HL-60 (cell line): ENCODE measurements at regions not wholly inside any gene's neighbourhood (a gene's known extent, or its start where the extent isn't known, plus 50 kb on each side); places are given as distances from the start of the nearest gene placed in this dataset.
"Not testable (repeated sequence)": the region's sequence is repeated elsewhere in the genome, so short reads cannot be mapped to it uniquely, and the experiment has no call there.

Experiments
- DNase-seq, 2 experiments: peaks; one replicate each; pipeline ENCODE4 v3.0.0-alpha.2; 2010 to 2020; ENCODE audit warnings: low read depth in 1 of 2, low spot score in 1 of 2
- H3K27ac ChIP-seq: fragments of 250-450 bp; sonication (Bioruptor Pico); replicated peaks from 2 replicates; pipeline ENCODE4 v1.5.1; 2020; ENCODE audit warnings: mild to moderate bottlenecking, moderate library complexity
- H3K27me3 ChIP-seq: fragments of 250-450 bp; sonication (Bioruptor Pico); 2 replicates; pipeline ENCODE4 v1.5.1; 2021; ENCODE audit warnings: mild to moderate bottlenecking, moderate library complexity; ENCODE audit not compliant: insufficient read depth, poor library complexity, severe bottlenecking
- H3K4me3 ChIP-seq: replicated peaks from 2 replicates; pipeline ENCODE4 v1.5.1; 2011; ENCODE audit warnings: mild to moderate bottlenecking, control low read depth, low read length; ENCODE audit not compliant: insufficient read depth
- CTCF ChIP-seq: IDR thresholded peaks from one replicate; pipeline ENCODE4 v1.5.1; 2011; ENCODE audit warnings: low read length, control low read depth, inconsistent platforms; ENCODE audit not compliant: insufficient read depth
- GABPA ChIP-seq: IDR thresholded peaks from 2 replicates; pipeline ENCODE4 v1.6.1; 2012; ENCODE audit warnings: low read depth
- POLR2AphosphoS5 ChIP-seq: IDR thresholded peaks from 2 replicates; pipeline ENCODE4 v1.6.1; 2012; ENCODE audit warnings: low read depth
- REST ChIP-seq: IDR thresholded peaks from 2 replicates; pipeline ENCODE4 v1.6.1; 2012; ENCODE audit warnings: low read depth; ENCODE audit not compliant: insufficient replicate concordance
- SPI1 ChIP-seq: IDR thresholded peaks from 2 replicates; pipeline ENCODE4 v1.6.1; 2012; ENCODE audit warnings: low read depth, mild to moderate bottlenecking, borderline replicate concordance

GRCh38 chr12:74250891-74251290 is 286.7 kb upstream of the ATXN7L3B start:
- Histone ChIP-seq H3K4me3 (no peak overlapping the region), H3K27ac (no peak overlapping the region), H3K27me3 (no peaks in the 10 kb centered on the region)
- DNase-seq = no peak
- TF ChIP-seq GABPA (no peak), SPI1 (no peak), CTCF (no peak), REST (no peak), POLR2AphosphoS5 (no peak)

- not testable (repeated sequence) for H3K27me3 ChIP-seq, H3K27ac ChIP-seq, DNase-seq, H3K4me3 ChIP-seq
These were observed 283.8 kb upstream of the ATXN7L3B start for GRCh38 chr12:74253826-74254225.

GRCh38 chr12:74254784-74255183 is 282.9 kb upstream of the ATXN7L3B start:
- no peak overlapping the region for H3K27ac ChIP-seq
- no peak for DNase-seq
- no peak overlapping the region for H3K4me3 ChIP-seq
- TF ChIP-seq POLR2AphosphoS5 = no peak
- TF ChIP-seq REST = no peak
- no peak for TF ChIP-seq GABPA
- TF ChIP-seq SPI1 = no peak
- no peak for TF ChIP-seq CTCF
- no peaks in the 10 kb centered on the region for H3K27me3 ChIP-seq

- H3K27ac ChIP-seq = no peak overlapping the region
- no peak for DNase-seq
- no peak overlapping the region for H3K4me3 ChIP-seq
These were observed 278.4 kb upstream of the ATXN7L3B start for GRCh38 chr12:74259199-74259598.

More at GRCh38 chr12:74259199-74259598, 278.4 kb upstream of the ATXN7L3B start:
- TF ChIP-seq CTCF (no peak), POLR2AphosphoS5 (no peak), REST (no peak)
- H3K27me3 ChIP-seq = no peaks in the 10 kb centered on the region
